ENCODE measurements at regions not wholly inside any gene's neighbourhood (a gene's known extent, or its start where the extent isn't known, plus 50 kb on each side); places are given as distances from the start of the nearest gene placed in this dataset.

- BruUV-seq (replicated peaks), result no TSS peak
- DNase-seq (ENCODE audit: extremely low read depth in 1 of 4, low spot score in 3 of 4), result no peak
- Histone ChIP-seq H3K4me3 (no peak overlapping the region), H3K9me3 (replicated peaks; ENCODE audit: control insufficient read depth, insufficient read depth, low read depth, low read length) (no peaks in the 10 kb centered on the region), H3K9me1 (ENCODE audit: control insufficient read depth, insufficient read depth, low read length) (no peaks in the 10 kb centered on the region), H4K20me1 (replicated peaks; ENCODE audit: control insufficient read depth, insufficient read depth, low read length) (no peaks in the 10 kb centered on the region), H3K27me3 (ENCODE audit: control insufficient read depth in 2 of 2, insufficient read depth in 2 of 2, low read length in 2 of 2) (no peaks in the 10 kb centered on the region), H3K79me2 (ENCODE audit: control insufficient read depth, insufficient read depth, low read length) (no peaks in the 10 kb centered on the region), H3K27ac (ENCODE audit: extremely low read depth, low read depth, low read length) (no peak overlapping the region), H3K4me2 (ENCODE audit: insufficient read depth, low read length) (no peak overlapping the region), H3K36me3 (ENCODE audit: control insufficient read depth, insufficient read depth, low read length) (no peaks in the 10 kb centered on the region), H2AFZ (ENCODE audit: low read depth, low read length) (no peak overlapping the region), H3K4me1 (replicated peaks in 1 of 2; ENCODE audit: control insufficient read depth in 2 of 2, insufficient read depth in 2 of 2, low read length in 2 of 2) (no peaks in the 10 kb centered on the region), H3K9ac (ENCODE audit: insufficient read depth in 1 of 2, low read depth in 2 of 2, low read length in 2 of 2) (no peak overlapping the region)
- ATAC-seq, result no peak
- FAIRE-seq, result no peak
- intact Hi-C loops (cut with micrococcal nuclease), result no loop called here
- ChIA-PET CTCF (ENCODE audit: low intra/inter-chr PET ratio) (no interaction called here), POLR2A (interaction anchor here (0.6 kb wide), 1 partner anchor 93 kb away, joined by 3 read pairs; no protein-coding TSS in a partner anchor)
- no peak for TF ChIP-seq SLC30A9 (CRISPR knock-in tag; IDR thresholded peaks at IDR 0.05)
- no peak for TF ChIP-seq BCLAF1 (IDR thresholded peaks at IDR 0.05; ENCODE audit: borderline replicate concordance in 1 of 2, control insufficient read depth in 1 of 2, low read depth in 2 of 2, low read length in 1 of 2)
- TF ChIP-seq ZNF695 (CRISPR knock-in tag; IDR thresholded peaks at IDR 0.05), result no peak
- no peak for TF ChIP-seq CCNT2 (IDR thresholded peaks at IDR 0.05; ENCODE audit: borderline replicate concordance, extremely low read depth, insufficient read length, low read depth, low read length)
- TF ChIP-seq MAFK (IDR thresholded peaks at IDR 0.05; ENCODE audit: low read length), result no peak
- no peak for TF ChIP-seq C11orf30 (IDR thresholded peaks at IDR 0.05; ENCODE audit: low read depth)
- 3% methylated on average over 3 of the region's 3 CpGs for WGBS (ENCODE audit: insufficient coverage, low coverage, missing lambda C conversion rate)
- in situ Hi-C loops (cut with MboI), result no loop called here
Observed at GRCh38 chr17:11097121-11097520, 143.9 kb upstream of the SHISA6 start.
